Stimulated activated memory B cell treated with anti-CD40 and anti-IgM and Interleukin-4, amounts not matched to agents 10 μg/mL and 1 μg/mL and 100 μg/mL, for 72 hours (primary cell): ENCODE measurements at regions not wholly inside any gene's neighbourhood (a gene's known extent, or its start where the extent isn't known, plus 50 kb on each side); places are given as distances from the start of the nearest gene placed in this dataset.
"Not testable (repeated sequence)": the region's sequence is repeated elsewhere in the genome, so short reads cannot be mapped to it uniquely, and the experiment has no call there.

Source experiments
- ATAC-seq: fragments of 150-1000 bp; cut with Tn5 transposase; 2 replicates; pipeline ENCODE4 v1.10.0; 2021
- H3K27ac Mint-ChIP-seq: one replicate; pipeline ENCODE4 v1.8.0; 2022; ENCODE audit warnings: mild to moderate bottlenecking, mixed read lengths
- H3K27me3 Mint-ChIP-seq: one replicate; pipeline ENCODE4 v1.8.0; 2022; ENCODE audit warnings: mixed read lengths
- H3K36me3 Mint-ChIP-seq: one replicate; pipeline ENCODE4 v1.8.0; 2022; ENCODE audit warnings: mixed read lengths
- H3K4me1 Mint-ChIP-seq: one replicate; pipeline ENCODE4 v1.8.0; 2022; ENCODE audit warnings: mixed read lengths
- H3K4me3 Mint-ChIP-seq: one replicate; pipeline ENCODE4 v1.8.0; 2022; ENCODE audit warnings: mild to moderate bottlenecking, moderate library complexity, mixed read lengths
- H3K9me3 Mint-ChIP-seq: one replicate; pipeline ENCODE4 v1.8.0; 2022; ENCODE audit warnings: mixed read lengths

DNA sequence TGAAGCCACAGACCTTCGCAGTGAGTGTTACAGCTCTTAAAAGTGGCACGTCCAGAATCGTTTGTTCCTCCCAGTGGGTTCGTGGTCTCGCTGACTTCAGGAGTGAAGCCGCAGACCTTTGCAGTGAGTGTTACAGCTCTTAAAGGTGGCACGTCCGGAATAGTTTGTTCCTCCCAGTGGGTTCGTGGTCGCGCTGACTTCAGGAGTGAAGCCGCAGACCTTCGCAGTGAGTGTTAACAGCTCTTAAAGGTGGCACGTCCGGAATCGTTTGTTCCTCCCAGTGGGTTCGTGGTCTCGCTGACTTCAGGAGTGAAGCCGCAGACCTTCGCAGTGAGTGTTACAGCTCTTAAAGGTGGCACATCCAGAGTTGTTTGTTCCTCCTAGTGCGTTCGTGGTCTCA is 91.1 kb downstream of the EBLN2 start:
- ATAC-seq, H3K27me3 Mint-ChIP-seq, H3K4me1 Mint-ChIP-seq, H3K27ac Mint-ChIP-seq, H3K36me3 Mint-ChIP-seq, H3K9me3 Mint-ChIP-seq, H3K4me3 Mint-ChIP-seq: not testable (repeated sequence)

DNA sequence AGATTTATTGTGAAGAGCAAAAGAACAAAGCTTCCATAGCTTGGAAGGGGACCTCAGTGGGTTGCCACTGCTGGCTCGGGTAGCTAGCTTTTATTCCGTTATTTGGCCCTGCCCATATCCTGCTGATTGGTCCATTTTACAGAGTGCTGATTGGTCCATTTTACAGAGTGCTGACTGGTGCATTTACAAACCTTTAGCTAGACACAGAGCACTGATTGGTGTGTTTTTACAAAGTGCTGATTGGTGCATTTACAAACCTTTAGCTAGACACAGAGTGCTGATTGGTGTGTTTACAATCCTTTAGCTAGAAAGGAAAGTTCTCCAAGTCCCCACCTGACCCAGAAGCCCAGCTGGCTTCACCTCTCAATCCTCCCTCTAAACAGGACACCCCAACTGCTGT is 91.6 kb downstream of the EBLN2 start:
- H3K27me3 Mint-ChIP-seq, H3K9me3 Mint-ChIP-seq, H3K4me1 Mint-ChIP-seq, H3K4me3 Mint-ChIP-seq, ATAC-seq, H3K27ac Mint-ChIP-seq, H3K36me3 Mint-ChIP-seq: not testable (repeated sequence)

DNA sequence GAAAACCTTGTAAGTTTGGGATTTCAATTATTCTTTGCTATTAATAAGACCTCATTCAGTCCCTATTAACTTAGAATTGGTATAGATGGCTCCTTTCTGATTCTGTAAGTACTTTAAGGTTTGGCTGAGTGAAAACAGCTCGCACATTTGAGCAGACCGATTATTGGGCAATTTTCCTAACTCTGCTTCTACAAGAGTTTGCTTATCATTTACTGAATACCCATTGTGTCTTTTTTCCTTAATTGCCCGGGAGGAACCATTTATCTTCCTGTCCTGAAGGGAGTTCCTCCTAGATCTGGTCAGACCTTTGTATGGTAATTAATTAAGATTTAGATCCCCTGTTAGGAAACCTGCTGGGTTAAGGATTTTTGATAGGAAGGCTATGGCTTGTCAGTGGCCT is 92.8 kb downstream of the EBLN2 start:
- not testable (repeated sequence) for H3K9me3 Mint-ChIP-seq, H3K4me3 Mint-ChIP-seq, H3K27me3 Mint-ChIP-seq, H3K27ac Mint-ChIP-seq, H3K36me3 Mint-ChIP-seq, H3K4me1 Mint-ChIP-seq, ATAC-seq

DNA sequence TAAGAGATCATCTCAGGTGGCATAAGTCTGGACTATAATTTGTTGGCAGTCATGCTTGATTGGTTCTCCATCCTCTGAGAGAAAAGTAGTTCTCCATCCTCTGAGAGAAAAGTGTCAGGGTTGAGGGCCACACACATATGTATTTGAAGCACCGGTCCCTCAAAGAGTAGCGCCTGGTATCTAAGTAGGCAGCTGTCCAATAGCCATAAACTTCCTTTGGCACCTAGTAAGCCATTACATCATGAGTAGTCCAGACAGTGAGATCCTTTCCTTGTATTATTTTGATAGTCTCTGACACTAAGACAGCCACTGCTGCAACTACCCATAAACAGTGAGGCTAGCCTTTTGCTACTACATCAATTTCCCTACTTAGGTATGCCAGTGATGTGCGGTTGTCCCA is 94.0 kb downstream of the EBLN2 start:
- H3K4me1 Mint-ChIP-seq, ATAC-seq, H3K9me3 Mint-ChIP-seq, H3K27me3 Mint-ChIP-seq, H3K4me3 Mint-ChIP-seq, H3K36me3 Mint-ChIP-seq, H3K27ac Mint-ChIP-seq: not testable (repeated sequence)

DNA sequence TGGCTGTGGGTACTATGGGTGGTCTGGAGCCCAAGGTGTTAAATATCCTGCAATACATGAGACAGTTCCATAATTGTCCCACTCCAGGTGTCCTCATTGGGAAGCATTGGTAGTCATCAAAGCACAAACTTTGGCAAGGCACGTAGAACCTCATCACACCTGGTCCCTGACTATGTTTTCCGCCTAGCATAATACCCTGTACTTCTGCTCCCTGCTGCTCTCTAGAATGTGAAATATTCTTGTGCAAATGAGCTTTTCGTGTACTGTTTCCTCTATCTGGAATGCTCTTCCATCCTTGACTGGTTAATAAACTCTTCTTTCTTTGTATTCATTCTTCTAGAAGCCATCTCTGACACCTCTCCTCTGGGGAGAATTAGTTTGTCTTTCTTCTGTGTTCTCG is 103.2 kb downstream of the EBLN2 start:
- no peak overlapping the region for H3K4me3 Mint-ChIP-seq
- H3K27me3 Mint-ChIP-seq: no peaks in the 10 kb centered on the region
- peaks cover 9% of the 10 kb centered on the region for H3K9me3 Mint-ChIP-seq
- H3K36me3 Mint-ChIP-seq: no peaks in the 10 kb centered on the region
- no peak for ATAC-seq
- H3K4me1 Mint-ChIP-seq: no peaks in the 10 kb centered on the region
- no peak overlapping the region for H3K27ac Mint-ChIP-seq

DNA sequence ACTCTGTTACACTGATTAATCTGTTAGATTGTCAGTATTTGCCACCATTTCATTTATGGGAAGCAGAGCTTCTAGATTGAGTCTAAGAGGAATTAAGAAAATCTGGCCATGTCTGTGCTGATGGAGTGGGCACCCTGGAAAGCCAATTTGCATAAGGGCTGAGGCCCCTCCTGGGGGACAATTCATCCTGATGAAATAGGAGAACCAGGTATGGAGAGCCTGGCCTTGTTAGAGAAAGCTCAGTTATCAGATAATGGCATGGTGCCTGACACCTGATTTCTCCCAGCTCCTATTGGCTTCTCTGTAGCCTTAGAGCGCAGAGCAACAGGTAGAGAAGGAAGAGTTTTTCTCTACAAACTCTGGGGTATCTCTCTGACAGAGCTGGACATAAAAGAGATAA is 114.2 kb downstream of the EBLN2 start:
- H3K27ac Mint-ChIP-seq: no peak overlapping the region
- no peaks in the 10 kb centered on the region for H3K4me1 Mint-ChIP-seq
- H3K27me3 Mint-ChIP-seq: no peaks in the 10 kb centered on the region
- H3K9me3 Mint-ChIP-seq: no peaks in the 10 kb centered on the region
- H3K4me3 Mint-ChIP-seq: no peak overlapping the region
- H3K36me3 Mint-ChIP-seq: no peaks in the 10 kb centered on the region
- no peak for ATAC-seq

DNA sequence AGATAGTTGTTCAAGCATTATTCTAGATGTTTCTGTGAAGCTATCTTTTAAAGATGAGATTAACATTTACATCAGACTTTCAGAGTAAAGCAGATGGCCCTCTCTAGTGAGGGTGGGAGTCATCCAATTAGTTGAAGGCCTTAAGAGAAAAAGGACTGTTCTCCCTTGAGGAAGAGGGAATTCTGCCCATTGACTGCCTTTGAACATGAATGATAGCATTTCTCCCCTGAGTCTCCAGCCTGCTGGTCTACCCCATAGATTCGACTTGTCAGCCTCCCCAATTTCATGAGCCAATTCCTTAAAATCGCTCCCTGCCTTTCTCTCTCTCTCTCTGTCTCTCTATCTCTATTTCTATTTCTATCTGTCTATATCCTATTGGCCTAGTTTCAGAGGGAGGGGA is 115.5 kb downstream of the EBLN2 start:
- Mint-ChIP-seq H3K27me3 (no peaks in the 10 kb centered on the region), H3K36me3 (no peaks in the 10 kb centered on the region), H3K4me1 (no peaks in the 10 kb centered on the region), H3K9me3 (no peaks in the 10 kb centered on the region), H3K27ac (no peak overlapping the region), H3K4me3 (no peak overlapping the region)
- ATAC-seq: no peak

DNA sequence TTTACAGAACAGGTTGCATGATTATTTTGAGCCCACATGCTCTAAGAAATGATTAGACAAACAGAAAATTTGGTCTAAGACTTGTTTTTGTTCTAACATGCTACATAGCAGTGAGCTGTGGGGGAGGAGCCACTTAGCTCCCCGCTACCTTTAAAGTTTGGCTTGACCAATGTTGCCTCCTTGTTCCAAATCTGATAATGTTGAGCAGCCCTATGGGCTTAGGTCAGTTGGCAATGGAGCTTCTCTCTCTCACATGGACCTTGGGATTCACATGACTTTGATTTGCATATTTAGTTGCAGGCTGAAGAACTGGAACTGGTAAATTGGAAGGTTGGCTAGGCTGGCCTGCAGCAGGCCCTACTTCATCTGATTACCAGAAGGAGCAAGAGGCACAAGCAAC is 116.4 kb downstream of the EBLN2 start:
- no peak overlapping the region for H3K4me3 Mint-ChIP-seq
- ATAC-seq: no peak
- H3K27me3 Mint-ChIP-seq: no peaks in the 10 kb centered on the region
- no peaks in the 10 kb centered on the region for H3K4me1 Mint-ChIP-seq
- H3K27ac Mint-ChIP-seq: no peak overlapping the region
- no peaks in the 10 kb centered on the region for H3K9me3 Mint-ChIP-seq
- no peaks in the 10 kb centered on the region for H3K36me3 Mint-ChIP-seq

DNA sequence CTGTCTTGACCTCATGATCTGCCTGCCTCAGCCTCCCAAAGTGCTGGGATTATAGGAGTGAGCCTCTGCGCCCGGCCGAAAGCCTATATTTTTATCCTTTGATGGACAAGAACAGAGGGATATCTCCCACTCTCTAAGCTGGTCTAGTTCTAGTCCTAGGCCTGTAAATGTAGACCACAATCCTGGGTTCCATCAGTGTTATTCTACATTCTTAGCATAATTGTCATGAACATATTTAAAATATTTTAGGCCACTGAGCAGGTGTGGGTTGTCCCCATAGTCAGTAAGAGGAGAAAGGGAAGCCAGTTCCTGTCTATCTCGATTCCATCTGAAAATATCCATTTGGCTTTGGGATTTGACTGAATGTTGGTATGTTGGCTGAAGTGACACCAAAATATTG is 118.1 kb downstream of the EBLN2 start:
- Mint-ChIP-seq H3K4me3 (no peak overlapping the region), H3K4me1 (no peaks in the 10 kb centered on the region), H3K36me3 (no peaks in the 10 kb centered on the region), H3K9me3 (no peaks in the 10 kb centered on the region), H3K27ac (no peak overlapping the region), H3K27me3 (no peaks in the 10 kb centered on the region)
- no peak for ATAC-seq

DNA sequence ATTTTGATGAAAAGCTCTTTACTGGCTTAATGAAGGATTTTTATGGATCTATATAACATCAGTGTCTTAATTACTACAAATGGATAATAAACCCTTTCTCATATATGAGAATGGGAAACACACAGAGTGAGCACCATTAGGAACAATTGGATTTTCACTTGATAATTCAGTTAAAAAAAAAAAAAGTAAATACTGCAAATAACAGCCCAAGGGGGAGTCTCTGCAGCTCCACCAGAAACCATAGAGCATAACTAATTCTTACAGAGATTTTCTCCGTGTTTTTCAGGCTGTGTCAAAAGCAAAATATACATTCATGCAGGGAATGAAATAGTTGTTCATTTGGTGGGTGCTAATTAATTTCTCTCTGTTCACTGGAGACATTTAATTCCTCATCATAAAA is 125.3 kb downstream of the EBLN2 start:
- H3K9me3 Mint-ChIP-seq: no peaks in the 10 kb centered on the region
- no peak overlapping the region for H3K4me3 Mint-ChIP-seq
- no peaks in the 10 kb centered on the region for H3K36me3 Mint-ChIP-seq
- peaks cover 9% of the 10 kb centered on the region for H3K27me3 Mint-ChIP-seq
- no peak overlapping the region for H3K27ac Mint-ChIP-seq
- ATAC-seq: no peak
- no peaks in the 10 kb centered on the region for H3K4me1 Mint-ChIP-seq

DNA sequence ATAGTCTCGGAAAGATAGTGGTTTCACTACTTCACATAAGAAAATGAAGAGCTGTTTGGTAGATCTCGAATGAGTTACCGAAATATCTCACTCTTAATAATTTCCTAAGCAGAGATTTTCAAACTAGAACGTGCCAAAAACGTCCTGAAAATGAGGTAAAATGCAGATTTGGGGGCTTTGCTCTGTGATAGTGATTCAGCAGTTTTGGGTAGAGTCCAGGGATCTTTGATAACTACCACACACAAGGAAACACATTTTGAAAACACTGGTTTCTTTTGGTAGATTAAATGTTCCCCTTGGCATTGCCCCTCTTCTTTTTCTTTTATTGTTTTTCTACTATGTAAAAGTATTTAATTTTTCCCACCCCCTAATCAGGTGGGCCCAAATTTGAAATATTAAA is 125.9 kb downstream of the EBLN2 start:
- no peak for ATAC-seq
- no peaks in the 10 kb centered on the region for H3K36me3 Mint-ChIP-seq
- H3K4me1 Mint-ChIP-seq: no peaks in the 10 kb centered on the region
- no peaks in the 10 kb centered on the region for H3K9me3 Mint-ChIP-seq
- H3K4me3 Mint-ChIP-seq: no peak overlapping the region
- H3K27ac Mint-ChIP-seq: no peak overlapping the region
- peaks cover 9% of the 10 kb centered on the region for H3K27me3 Mint-ChIP-seq

DNA sequence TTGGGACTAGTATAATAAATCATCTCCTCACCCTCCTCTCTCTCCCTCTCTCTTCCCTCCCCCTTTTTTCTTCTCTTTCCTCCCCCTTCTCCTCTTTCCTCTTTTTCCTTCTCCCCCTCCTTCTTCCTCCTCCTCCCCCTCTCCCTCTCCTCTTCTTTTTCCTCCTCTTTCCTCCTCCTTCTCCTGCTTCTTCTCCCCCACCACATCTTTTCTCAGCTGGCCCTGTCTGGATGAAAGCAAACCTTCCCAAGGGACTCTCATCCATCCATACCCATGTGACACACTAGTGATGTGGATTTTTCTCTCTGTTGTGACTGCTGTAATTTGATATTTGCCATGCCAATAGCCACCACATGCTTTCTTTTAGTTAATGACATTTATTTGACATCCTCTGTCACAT is 127.2 kb downstream of the EBLN2 start:
- Mint-ChIP-seq H3K27ac (no peak overlapping the region), H3K27me3 (peaks cover 9% of the 10 kb centered on the region), H3K9me3 (no peaks in the 10 kb centered on the region), H3K4me3 (no peak overlapping the region), H3K4me1 (no peaks in the 10 kb centered on the region), H3K36me3 (no peaks in the 10 kb centered on the region)
- no peak for ATAC-seq

DNA sequence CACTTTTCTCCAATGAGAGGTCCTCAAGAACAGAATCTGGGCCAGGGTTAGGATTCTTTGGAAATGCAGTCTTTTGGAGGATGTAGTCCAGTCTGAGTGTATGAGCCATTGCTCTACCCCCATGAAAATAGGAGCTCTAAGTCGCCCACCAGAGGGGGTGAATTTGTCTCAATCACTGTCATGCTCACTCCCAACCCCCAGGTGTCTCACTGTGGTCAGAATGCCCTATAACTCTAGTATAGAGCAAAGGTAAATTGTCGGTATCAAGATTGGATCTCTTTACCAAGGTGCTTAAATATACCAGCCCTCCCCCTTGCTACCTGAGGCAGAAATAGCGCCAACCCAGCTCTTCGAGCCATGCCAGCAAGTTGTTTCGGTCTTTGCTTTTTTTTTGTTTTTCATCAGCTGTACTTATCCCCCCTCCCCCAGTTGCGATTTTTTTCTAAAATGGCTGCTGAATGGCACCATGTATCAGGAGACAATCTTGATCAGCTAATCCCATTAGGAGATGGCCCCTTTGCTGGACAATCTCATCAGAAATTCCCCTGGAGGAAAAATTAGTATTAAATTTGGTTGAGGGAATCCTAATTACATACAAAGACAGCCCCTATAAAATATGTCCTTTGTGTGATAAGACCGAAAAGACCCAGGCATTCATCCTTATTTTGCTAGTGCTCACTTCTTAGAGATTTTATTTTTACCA is 130.7 kb downstream of the EBLN2 start:
- H3K27me3 Mint-ChIP-seq: peaks cover 9% of the 10 kb centered on the region
- no peaks in the 10 kb centered on the region for H3K4me1 Mint-ChIP-seq
- peaks cover 3% of the 10 kb centered on the region for H3K9me3 Mint-ChIP-seq
- ATAC-seq: no peak
- no peak overlapping the region for H3K27ac Mint-ChIP-seq
- H3K4me3 Mint-ChIP-seq: no peak overlapping the region
- H3K36me3 Mint-ChIP-seq: no peaks in the 10 kb centered on the region

DNA sequence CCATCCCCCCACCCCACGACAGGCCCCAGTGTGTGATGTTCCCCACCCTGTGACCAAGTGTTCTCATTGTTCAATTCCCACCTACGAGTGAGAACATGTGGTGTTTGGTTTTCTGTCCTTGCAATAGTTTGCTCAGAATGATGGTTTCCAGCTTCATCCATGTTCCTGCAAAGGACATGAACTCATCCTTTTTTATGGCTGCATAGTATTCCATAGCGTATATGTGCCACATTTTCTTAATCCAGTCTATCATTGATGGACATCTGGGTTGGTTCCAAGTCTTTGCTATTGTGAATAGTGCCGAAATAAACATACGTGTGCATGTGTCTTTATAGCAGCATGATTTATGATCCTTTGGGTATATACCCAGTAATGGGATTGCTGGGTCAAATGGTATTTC is 132.5 kb downstream of the EBLN2 start:
- H3K9me3 Mint-ChIP-seq, H3K4me1 Mint-ChIP-seq, H3K27me3 Mint-ChIP-seq, ATAC-seq, H3K36me3 Mint-ChIP-seq, H3K27ac Mint-ChIP-seq, H3K4me3 Mint-ChIP-seq: not testable (repeated sequence)

DNA sequence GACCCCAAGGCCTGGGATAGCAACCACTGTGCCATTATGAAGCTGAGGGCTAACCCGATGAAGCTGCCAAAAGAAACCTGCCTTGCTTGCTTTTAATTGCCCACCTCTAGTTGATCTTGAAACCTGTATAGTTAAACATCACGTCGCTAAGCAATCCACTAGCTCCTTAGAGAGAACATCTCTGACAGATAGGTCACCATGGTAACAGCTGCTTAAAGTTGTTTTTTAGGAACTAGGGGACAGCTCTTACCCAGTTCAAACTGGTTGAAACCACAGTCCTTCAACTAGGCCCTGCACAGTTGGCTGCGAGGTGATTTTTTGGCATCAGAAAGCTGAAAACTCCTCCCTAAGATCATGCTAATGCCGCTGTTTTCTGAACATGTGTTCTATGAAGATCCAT is 135.7 kb downstream of the EBLN2 start:
- Mint-ChIP-seq H3K4me3 (no peak overlapping the region), H3K27me3 (no peaks in the 10 kb centered on the region), H3K9me3 (peaks cover 3% of the 10 kb centered on the region), H3K27ac (no peak overlapping the region), H3K36me3 (no peaks in the 10 kb centered on the region), H3K4me1 (no peaks in the 10 kb centered on the region)
- no peak for ATAC-seq

DNA sequence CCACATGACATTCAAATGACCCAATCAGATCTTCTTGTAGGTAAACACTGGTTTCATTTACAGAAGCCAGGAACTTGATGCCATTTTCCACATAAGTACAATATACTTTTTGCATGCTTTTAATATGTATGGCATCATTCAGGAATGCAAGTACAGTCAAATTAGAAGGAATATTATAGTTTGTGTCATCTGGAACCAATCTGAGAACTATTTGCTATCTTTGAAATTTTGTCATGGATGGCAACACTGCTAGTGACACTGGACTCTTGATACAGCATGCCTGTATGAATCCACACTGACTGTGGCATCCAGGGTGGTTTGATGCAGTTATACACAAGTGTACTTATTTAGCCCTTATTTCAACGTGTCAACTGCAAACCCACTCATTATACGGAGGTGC is 141.6 kb downstream of the EBLN2 start:
- Mint-ChIP-seq H3K4me1 (no peaks in the 10 kb centered on the region), H3K27me3 (no peaks in the 10 kb centered on the region), H3K36me3 (no peaks in the 10 kb centered on the region), H3K27ac (no peak overlapping the region), H3K4me3 (no peak overlapping the region), H3K9me3 (no peaks in the 10 kb centered on the region)
- no peak for ATAC-seq

DNA sequence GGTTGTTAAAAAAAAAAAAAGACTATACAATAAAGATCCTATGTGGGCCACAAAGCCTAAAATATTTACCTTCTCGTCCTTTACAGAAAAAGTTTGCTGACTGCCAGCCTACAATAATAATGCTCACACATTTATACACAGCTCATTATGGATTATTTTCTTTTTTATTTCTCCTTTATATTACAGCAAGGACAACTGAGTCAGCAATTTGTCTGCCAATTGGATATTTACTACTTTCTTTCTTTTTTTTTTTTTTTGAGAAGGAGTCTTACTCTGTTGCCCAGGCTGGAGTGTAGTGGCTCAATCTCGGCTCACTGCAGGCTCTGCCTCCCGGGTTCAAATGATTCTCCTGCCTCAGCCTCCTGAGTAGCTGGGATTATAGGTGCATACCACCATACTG is 142.2 kb downstream of the EBLN2 start:
- Mint-ChIP-seq H3K9me3 (no peaks in the 10 kb centered on the region), H3K4me1 (no peaks in the 10 kb centered on the region), H3K27me3 (no peaks in the 10 kb centered on the region), H3K36me3 (no peaks in the 10 kb centered on the region), H3K27ac (no peak overlapping the region), H3K4me3 (no peak overlapping the region)
- ATAC-seq: no peak
